ES-I3 (cell line): ENCODE measurements at regions not wholly inside any gene's neighbourhood (a gene's known extent, or its start where the extent isn't known, plus 50 kb on each side); places are given as distances from the start of the nearest gene placed in this dataset.
"Not testable (repeated sequence)": the region's sequence is repeated elsewhere in the genome, so short reads cannot be mapped to it uniquely, and the experiment has no call there.

ENCODE experiments used
- H3K36me3 ChIP-seq: 2 replicates; pipeline ENCODE4 v1.6.1; 2013; ENCODE audit warnings: mild to moderate bottlenecking, low read length, control low read depth, moderate library complexity; ENCODE audit not compliant: insufficient read depth
- H3K4me1 ChIP-seq: 2 replicates; pipeline ENCODE4 v1.6.1; 2013; ENCODE audit warnings: mild to moderate bottlenecking, control low read depth, low read length; ENCODE audit not compliant: insufficient read depth
- H3K9ac ChIP-seq: 2 replicates; pipeline ENCODE4 v1.6.1; 2013; ENCODE audit warnings: low read depth, mild to moderate bottlenecking, low read length, moderate library complexity
- H3K9me3 ChIP-seq: 2 replicates; pipeline ENCODE4 v1.6.1; 2013; ENCODE audit warnings: mild to moderate bottlenecking, low read length, moderate library complexity; ENCODE audit not compliant: control insufficient read depth, insufficient read depth

DNA sequence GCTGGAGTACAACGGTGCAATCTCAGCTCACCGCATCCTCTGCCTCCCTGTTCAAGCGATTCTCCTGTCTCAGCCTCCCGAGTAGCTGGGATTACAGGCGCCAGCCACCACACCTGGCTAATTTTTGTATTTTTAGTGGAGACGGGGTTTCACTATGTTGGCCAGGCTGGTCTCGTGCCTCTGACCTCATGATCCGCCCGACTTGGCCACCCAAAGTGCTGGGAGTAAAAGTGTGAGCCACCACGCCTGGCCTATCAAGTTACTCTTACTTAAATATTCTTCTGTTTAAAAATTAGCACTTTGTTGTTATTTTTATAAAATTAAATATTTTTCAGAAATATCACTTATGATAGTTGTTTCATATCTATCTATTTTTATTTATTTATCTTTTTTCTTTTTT lies 185.2 kb upstream of the REG3G start:
- H3K9me3 ChIP-seq, H3K9ac ChIP-seq, H3K36me3 ChIP-seq, H3K4me1 ChIP-seq: not testable (repeated sequence)

DNA sequence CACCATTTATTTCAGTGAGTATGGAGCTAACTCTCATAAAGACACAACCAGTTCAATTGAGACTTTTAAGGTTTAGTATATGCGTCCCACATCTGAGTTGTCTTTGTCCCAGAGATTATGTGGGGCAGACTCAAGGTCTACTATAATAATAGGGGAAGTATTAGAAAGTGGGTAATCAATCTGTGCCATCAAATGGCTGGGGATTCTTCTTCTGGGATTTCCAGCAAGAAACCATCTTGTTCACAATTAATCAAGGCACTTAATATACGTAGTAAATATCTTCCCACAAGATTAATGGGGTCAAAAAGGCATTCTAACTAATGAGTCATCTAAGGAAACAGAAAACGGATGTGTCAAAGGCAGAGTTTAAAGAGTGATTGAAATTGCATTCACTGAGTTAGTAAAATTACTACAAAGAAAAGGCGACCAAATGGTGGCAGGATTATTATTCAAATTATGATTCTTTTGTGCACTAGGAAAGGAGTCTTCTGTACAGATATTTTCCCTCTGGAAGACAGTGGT lies 179.8 kb upstream of the REG3G start:
- Histone ChIP-seq H3K9me3 (no peaks in the 10 kb centered on the region), H3K9ac (no peak overlapping the region), H3K36me3 (no peaks in the 10 kb centered on the region), H3K4me1 (no peaks in the 10 kb centered on the region)

DNA sequence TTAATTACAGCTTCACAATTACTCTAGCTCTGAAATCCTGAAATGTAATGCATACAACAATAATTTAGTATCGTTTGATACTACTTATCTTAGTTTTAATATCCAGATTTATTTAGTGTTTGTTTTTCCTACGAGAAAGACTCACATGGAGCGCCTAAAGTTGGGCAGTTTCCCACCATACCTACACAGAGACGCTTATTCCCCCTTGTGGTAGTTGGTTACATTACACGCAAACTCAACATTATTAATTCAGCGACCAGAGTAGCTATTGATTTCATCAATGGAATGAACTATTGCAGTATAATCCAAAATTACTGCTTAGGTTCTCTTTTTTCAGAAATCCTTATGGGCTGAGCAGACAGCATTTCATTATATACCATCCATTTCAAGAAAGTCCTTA lies 164.0 kb upstream of the REG3G start:
- Histone ChIP-seq H3K9ac (no peak overlapping the region), H3K9me3 (no peaks in the 10 kb centered on the region), H3K36me3 (no peaks in the 10 kb centered on the region), H3K4me1 (no peaks in the 10 kb centered on the region)

DNA sequence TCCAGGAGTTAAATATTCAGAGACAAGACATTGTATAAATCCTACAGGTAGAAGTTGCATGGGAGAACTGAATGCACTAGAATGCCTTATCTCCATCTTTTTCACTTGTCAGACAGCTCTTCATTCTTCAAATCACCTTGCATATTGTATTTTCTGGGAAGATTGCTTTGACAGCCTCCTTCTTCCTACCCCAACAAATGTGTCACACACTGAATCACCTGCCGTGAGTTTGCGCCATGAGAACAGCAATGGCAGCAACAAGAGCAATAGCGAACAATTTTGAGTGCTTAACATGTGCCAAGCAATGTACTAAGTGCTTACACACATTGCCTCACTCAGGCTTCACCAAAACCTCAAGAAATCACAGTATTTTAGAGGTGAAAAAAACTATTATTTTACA lies 161.3 kb upstream of the REG3G start:
- no peaks in the 10 kb centered on the region for H3K36me3 ChIP-seq
- no peaks in the 10 kb centered on the region for H3K4me1 ChIP-seq
- H3K9ac ChIP-seq: no peak overlapping the region
- H3K9me3 ChIP-seq: no peaks in the 10 kb centered on the region

DNA sequence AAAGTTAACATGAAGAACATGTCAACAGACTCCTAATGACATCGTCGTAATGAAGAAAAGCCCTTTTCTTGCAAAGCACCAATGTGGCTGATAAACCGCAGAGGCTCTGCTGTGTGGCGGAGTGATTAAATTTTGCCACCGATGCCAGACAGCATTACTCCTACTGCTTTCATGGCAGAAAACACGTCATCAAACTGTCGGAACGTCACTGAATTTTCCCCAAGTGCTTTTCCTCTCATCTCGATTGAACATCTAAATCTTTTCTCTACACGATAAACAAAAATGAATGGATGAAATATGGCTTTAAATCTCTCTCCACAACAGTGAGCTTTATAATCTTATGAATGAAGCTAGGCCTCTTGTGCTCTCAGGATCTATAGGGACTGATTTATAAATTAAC lies 159.8 kb upstream of the REG3G start:
- Histone ChIP-seq H3K9ac (no peak overlapping the region), H3K9me3 (no peaks in the 10 kb centered on the region), H3K36me3 (no peaks in the 10 kb centered on the region)

DNA sequence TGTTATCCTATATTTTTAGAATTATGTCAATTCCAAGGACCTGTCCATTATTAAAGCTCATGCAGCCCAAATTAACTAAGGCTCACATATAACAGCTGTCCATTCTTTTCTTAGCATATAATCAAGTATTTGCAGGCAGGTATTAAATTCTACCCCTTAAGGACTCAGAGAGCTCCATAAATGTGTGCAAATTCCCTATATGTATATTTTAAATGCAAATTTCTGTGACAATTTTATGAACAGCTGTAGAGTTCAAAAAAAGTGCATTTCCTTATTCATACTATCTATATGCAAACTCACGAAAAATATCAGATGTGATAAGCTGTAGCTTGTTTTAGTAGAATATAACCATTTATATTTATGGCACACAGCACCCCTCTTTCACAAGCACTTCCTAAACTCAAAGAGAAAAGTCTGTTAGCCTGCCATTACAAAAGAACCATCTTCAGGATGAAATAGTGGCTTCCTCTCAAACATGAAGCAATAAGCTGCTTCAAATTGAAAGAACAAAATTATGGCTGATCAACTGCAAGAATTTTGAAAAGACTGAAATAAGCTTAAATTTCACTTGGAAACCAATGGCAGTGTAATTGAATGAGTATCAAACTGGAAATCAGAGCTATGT lies 155.0 kb upstream of the REG3G start:
- H3K9me3 ChIP-seq: no peaks in the 10 kb centered on the region
- H3K36me3 ChIP-seq: no peaks in the 10 kb centered on the region
- no peaks in the 10 kb centered on the region for H3K4me1 ChIP-seq
- no peak overlapping the region for H3K9ac ChIP-seq

More for the DNA sequence above, 159.8 kb upstream of the REG3G start:
- no peaks in the 10 kb centered on the region for H3K4me1 ChIP-seq

DNA sequence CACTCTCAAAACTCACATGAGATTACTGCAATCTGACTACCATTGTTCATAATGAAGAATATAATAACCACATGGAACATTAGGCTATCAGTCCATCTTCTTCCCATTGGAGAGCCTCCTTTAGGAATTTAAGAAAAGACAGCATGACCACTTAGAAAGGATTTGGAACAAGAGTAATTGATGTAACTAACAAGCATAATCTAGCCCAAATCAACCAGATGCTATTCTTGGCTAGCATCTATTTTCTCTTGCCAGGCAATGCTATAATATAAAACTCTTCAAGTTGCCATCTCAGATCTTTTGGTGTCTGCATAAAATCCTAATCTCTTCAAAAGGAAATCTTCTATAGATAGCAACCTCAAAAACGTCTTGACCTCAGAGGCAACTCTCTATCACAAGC lies 152.0 kb upstream of the REG3G start:
- Histone ChIP-seq H3K4me1 (no peaks in the 10 kb centered on the region), H3K9me3 (no peaks in the 10 kb centered on the region), H3K9ac (no peak overlapping the region)

DNA sequence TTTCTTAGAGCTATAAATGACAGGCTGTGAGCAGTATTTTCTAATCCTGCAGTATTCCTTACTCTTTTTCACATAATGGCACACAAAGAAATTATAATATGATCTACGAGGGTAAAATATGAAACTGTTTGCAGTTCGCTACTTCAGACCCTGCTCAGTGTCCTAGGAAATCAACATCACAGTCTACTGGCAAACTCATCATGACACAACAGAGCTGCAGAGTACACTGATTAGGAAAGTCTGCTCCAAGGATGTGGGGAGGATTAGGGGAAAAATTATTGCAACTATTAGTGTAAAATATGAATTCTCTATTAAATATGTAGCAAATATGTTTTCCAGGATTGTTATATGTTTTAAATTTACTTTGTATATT lies 149.2 kb upstream of the REG3G start:
- H3K9ac ChIP-seq: no peak overlapping the region
- no peaks in the 10 kb centered on the region for H3K4me1 ChIP-seq
- no peaks in the 10 kb centered on the region for H3K9me3 ChIP-seq
- H3K36me3 ChIP-seq: no peaks in the 10 kb centered on the region

More for the DNA sequence above, 152.0 kb upstream of the REG3G start:
- H3K36me3 ChIP-seq: no peaks in the 10 kb centered on the region

DNA sequence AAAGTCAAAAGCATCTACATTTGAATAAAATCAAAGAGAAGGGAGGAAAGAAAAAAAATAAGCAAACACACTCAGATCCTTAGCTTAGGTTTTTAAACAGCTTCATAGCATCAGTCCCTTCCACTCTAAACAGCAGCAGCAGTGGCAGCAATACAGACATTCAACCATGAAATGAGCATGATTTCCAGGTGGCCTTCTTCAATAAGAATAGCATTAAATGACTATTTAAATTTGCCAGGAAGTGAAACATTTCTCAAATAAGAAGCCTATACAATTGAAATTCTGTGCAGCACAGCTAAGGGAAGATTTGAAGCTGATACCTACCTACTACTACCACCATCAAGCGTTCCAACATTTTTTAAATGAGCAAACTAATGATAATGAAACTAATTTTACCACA lies 138.1 kb upstream of the REG3G start:
- no peaks in the 10 kb centered on the region for H3K9me3 ChIP-seq
- H3K4me1 ChIP-seq: no peaks in the 10 kb centered on the region
- no peaks in the 10 kb centered on the region for H3K36me3 ChIP-seq
- no peak overlapping the region for H3K9ac ChIP-seq

DNA sequence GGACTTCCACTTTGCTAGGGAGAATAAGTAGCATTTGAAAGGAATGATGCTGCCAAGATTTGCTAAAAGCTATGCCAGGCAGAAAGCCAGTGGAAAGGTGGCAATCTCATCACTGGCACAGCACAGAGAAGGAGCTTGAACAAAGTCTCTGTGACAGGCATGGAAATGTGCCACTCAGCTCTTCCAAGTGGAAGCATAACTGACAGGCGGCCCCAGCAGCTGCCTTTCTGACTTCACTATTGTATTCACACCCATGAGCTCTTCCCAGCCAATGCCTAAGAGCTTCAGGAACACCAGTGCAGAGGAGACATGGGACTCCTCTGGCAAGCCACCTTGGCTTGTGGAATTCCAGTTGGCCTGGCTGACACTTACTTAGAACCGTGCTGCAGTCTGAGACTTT lies 134.6 kb upstream of the REG3G start:
- Histone ChIP-seq H3K4me1 (no peaks in the 10 kb centered on the region), H3K36me3 (no peaks in the 10 kb centered on the region), H3K9ac (no peak overlapping the region), H3K9me3 (no peaks in the 10 kb centered on the region)

DNA sequence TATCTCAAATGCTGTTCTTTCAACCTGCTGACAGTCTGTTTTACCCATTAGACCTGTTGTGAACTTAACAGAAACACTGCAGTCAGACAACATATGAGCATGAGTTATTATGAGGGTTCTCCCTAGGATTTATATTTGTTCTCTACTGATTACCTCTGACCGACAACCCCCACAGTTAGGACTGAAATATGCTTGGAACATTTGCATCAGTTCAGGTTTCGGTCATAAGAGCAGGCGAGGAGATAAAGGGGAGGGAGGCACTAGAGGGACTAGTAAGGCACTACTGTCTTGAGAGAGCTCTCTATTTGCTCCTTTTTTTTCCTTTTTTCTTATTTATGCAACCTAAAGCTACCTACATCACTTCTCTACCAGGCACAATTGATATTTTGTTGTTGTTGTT lies 133.2 kb upstream of the REG3G start:
- Histone ChIP-seq H3K9ac (no peak overlapping the region), H3K4me1 (no peaks in the 10 kb centered on the region), H3K9me3 (no peaks in the 10 kb centered on the region), H3K36me3 (no peaks in the 10 kb centered on the region)

DNA sequence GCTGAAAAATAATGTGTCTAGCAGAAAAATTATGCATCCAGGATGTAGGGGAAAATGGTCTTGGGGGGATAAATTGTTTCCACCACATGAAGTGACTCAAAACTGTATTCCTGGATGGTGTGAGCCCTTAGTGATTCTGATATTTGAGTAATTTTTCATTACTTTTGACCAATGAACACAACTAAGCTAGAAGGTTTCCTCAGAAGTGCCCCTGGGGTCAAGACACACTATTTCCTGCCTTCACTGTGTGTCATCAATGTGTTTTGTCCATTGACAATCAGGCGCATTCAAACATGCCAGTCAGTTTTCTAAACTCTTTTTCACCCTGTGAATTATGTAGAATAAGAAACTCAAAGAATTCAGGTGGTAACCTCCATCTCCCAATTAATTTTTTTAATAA lies 130.5 kb upstream of the REG3G start:
- H3K9me3 ChIP-seq: no peaks in the 10 kb centered on the region
- H3K36me3 ChIP-seq: no peaks in the 10 kb centered on the region
- no peaks in the 10 kb centered on the region for H3K4me1 ChIP-seq
- H3K9ac ChIP-seq: no peak overlapping the region

DNA sequence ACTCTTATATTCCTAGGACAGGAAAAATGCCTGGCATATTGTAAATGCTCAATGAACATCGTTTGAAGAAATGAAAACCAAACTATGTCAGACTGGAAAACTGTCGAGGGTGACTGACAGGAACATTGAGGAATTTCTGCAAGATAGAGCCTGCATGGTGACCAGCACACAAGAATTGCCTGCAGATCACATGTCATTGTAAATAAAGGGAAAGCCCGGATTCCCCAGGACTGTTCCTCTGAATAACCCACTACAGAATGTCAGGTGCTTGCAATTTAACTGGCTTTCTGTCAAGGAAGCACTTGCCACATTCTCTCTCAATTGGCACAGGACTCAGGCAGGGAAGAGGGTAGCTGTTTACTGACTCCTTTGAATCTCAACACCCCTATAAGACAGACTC lies 129.0 kb upstream of the REG3G start:
- Histone ChIP-seq H3K4me1 (no peaks in the 10 kb centered on the region), H3K9me3 (no peaks in the 10 kb centered on the region), H3K9ac (no peak overlapping the region), H3K36me3 (no peaks in the 10 kb centered on the region)

DNA sequence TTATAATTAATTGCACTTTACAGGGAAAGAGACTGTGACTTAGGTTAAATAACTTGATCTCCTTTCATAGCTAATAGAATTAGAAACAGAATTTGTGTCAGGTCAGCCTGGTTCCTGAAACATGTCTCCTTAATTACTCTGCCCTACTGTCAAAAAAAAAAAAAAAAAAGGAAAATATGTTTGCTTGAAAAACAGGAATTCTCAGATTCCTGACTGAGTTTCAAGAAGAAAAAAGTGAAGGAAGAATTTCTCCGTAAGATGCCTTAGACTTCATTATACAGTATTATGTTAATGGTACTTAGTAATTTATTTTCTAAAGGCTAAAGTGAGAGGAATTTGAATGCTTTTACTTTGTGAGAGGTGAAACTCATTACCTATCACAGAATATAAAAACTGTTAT lies 118.4 kb upstream of the REG3G start:
- Histone ChIP-seq H3K9me3 (no peaks in the 10 kb centered on the region), H3K9ac (no peak overlapping the region), H3K36me3 (no peaks in the 10 kb centered on the region), H3K4me1 (no peaks in the 10 kb centered on the region)

DNA sequence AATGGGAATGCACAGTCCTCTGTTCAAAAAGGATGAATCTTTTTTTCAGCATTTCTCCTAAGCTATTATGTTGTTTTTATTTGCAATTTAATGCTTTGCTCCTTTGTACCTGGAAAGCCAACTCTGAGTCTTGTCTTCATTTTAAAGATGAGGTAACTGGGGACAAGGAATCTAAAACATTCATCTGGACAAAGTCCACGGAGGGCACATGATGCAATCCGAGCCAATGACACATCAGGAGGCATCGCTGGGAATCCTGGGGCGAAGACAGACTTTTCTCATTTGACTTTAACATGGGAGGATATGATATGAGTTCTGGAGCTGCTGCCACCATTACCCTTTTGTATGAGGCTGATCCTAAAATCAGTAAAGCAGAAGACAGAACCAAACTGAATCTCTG lies 116.5 kb upstream of the REG3G start:
- Histone ChIP-seq H3K36me3 (no peaks in the 10 kb centered on the region), H3K9ac (no peak overlapping the region), H3K4me1 (no peaks in the 10 kb centered on the region), H3K9me3 (no peaks in the 10 kb centered on the region)

DNA sequence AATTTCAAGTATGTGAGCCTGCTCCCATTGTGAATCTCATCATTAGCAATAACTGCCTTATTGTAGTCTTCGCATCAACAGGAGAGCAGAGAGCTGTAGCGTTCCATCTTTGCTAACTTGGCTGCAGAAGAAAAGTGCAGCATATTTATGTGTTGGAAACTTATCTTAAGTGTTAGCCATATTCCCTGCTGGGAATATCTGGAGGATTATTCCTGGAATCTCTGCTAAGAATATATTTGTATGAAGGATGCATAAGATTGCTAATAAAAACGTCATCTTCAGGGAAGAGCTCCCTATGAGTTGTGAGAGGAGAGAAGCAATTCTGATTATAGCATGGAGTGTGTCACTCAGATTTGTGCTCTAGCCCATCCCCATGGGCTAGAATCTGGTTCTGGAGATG lies 115.1 kb upstream of the REG3G start:
- H3K9ac ChIP-seq: no peak overlapping the region
- H3K36me3 ChIP-seq: no peaks in the 10 kb centered on the region
- no peaks in the 10 kb centered on the region for H3K4me1 ChIP-seq
- no peaks in the 10 kb centered on the region for H3K9me3 ChIP-seq
